ENCODE measurements at regions not wholly inside any gene's neighbourhood (a gene's known extent, or its start where the extent isn't known, plus 50 kb on each side); places are given as distances from the start of the nearest gene placed in this dataset.

GRCh38 chr5:4182144-4182543 lies 586.5 kb downstream of the IRX1 start:
- ATAC-seq (ENCODE audit: low read depth) (no peak), DNase-seq (no peak)
- Histone ChIP-seq H3K4me3 (ENCODE audit: control extremely low read depth in 1 of 5, extremely low read depth in 1 of 5, insufficient read depth in 1 of 5, low read depth in 2 of 5, low read length in 4 of 5) (no peak overlapping the region), H3K27ac (ENCODE audit: low read length in 2 of 2) (no peak overlapping the region), H3K9me3 (ENCODE audit: control extremely low read depth in 1 of 3, control insufficient read depth in 2 of 3, insufficient read depth in 1 of 3, low read length in 2 of 3) (peaks cover 0 to 6% (median 0%) of the 10 kb centered on the region in 3 donors), H3K4me1 (ENCODE audit: control insufficient read depth in 2 of 2, insufficient read depth in 2 of 2, low read length in 2 of 2) (no peaks in the 10 kb centered on the region), H3K79me2 (ENCODE audit: control insufficient read depth, insufficient read depth, low read length) (no peaks in the 10 kb centered on the region), H3K36me3 (replicated peaks in 1 of 2; ENCODE audit: control extremely low read depth in 1 of 2, control insufficient read depth in 1 of 2, extremely low read depth in 1 of 2, insufficient read depth in 2 of 2, low read length in 1 of 2) (no peaks in the 10 kb centered on the region), H2AFZ (ENCODE audit: insufficient read depth, low read depth, low read length, poor library complexity, severe bottlenecking) (no peak overlapping the region), H3K9ac (ENCODE audit: low read length) (no peak overlapping the region), H4K20me1 (ENCODE audit: control insufficient read depth, insufficient read depth, low read length, poor library complexity, severe bottlenecking) (no peaks in the 10 kb centered on the region), H3K4me2 (replicated peaks; ENCODE audit: low read depth, low read length, poor library complexity, severe bottlenecking) (no peak overlapping the region), H3K27me3 (replicated peaks in 1 of 4; ENCODE audit: control extremely low read depth in 1 of 4, control insufficient read depth in 3 of 4, insufficient read depth in 4 of 4, low read length in 3 of 4) (no peaks in the 10 kb centered on the region)
- POLR2A ChIA-PET, result no interaction called here
- Mint-ChIP-seq H3K9me3 (ENCODE audit: insufficient read depth) (peaks cover 8% of the 10 kb centered on the region), H3K27me3 (no peaks in the 10 kb centered on the region), H3K4me3 (no peak overlapping the region), H3K4me1 (no peaks in the 10 kb centered on the region), H3K27ac (no peak overlapping the region)
- CTCF ChIA-PET, result no interaction called here
- no peak for TF ChIP-seq CTCF (IDR thresholded peaks at IDR 0.05)
- intact Hi-C loops (cut with micrococcal nuclease), result no loop called here
- WGBS (ENCODE audit: insufficient coverage), result 71% methylated on average over 4 of the region's 5 CpGs

GRCh38 chr5:4185127-4185526 lies 589.5 kb downstream of the IRX1 start:
- H3K79me2 ChIP-seq (ENCODE audit: control insufficient read depth, insufficient read depth, low read length), result no peaks in the 10 kb centered on the region

More at GRCh38 chr5:4185127-4185526, 589.5 kb downstream of the IRX1 start:
- H3K4me1 Mint-ChIP-seq, result no peaks in the 10 kb centered on the region
- TF ChIP-seq CTCF (IDR thresholded peaks at IDR 0.05) (no peak), EZH2 (IDR thresholded peaks at IDR 0.05; ENCODE audit: borderline replicate concordance, insufficient read depth, low read depth, low read length, poor library complexity, severe bottlenecking) (no peak)
- peaks cover 10% of the 10 kb centered on the region for H3K9me3 Mint-ChIP-seq (ENCODE audit: insufficient read depth)
- intact Hi-C loops (cut with micrococcal nuclease), result no loop called here
- DNase-seq (no peak), ATAC-seq (ENCODE audit: low read depth) (no peak)
- H3K4me3 Mint-ChIP-seq, result no peak overlapping the region
- H3K9ac ChIP-seq (ENCODE audit: low read length), result no peak overlapping the region
- no peak overlapping the region for H3K4me2 ChIP-seq (replicated peaks; ENCODE audit: low read depth, low read length, poor library complexity, severe bottlenecking)
- no peaks in the 10 kb centered on the region for H3K27me3 Mint-ChIP-seq
- H3K27me3 ChIP-seq (replicated peaks in 1 of 4; ENCODE audit: control extremely low read depth in 1 of 4, control insufficient read depth in 3 of 4, insufficient read depth in 4 of 4, low read length in 3 of 4), result no peaks in the 10 kb centered on the region
- no peaks in the 10 kb centered on the region for H4K20me1 ChIP-seq (ENCODE audit: control insufficient read depth, insufficient read depth, low read length, poor library complexity, severe bottlenecking)
- ChIA-PET CTCF (no interaction called here), POLR2A (no interaction called here)
- no peak overlapping the region for H3K27ac Mint-ChIP-seq
- WGBS (ENCODE audit: insufficient coverage), result no CpG with 5 or more reads among the region's 2 CpGs
- H3K9me3 ChIP-seq (ENCODE audit: control extremely low read depth in 1 of 3, control insufficient read depth in 2 of 3, insufficient read depth in 1 of 3, low read length in 2 of 3), result peaks cover 0 to 6% (median 0%) of the 10 kb centered on the region in 3 donors
- H3K36me3 ChIP-seq (replicated peaks in 1 of 2; ENCODE audit: control extremely low read depth in 1 of 2, control insufficient read depth in 1 of 2, extremely low read depth in 1 of 2, insufficient read depth in 2 of 2, low read length in 1 of 2), result no peaks in the 10 kb centered on the region
- no peaks in the 10 kb centered on the region for H3K4me1 ChIP-seq (ENCODE audit: control insufficient read depth in 2 of 2, insufficient read depth in 2 of 2, low read length in 2 of 2)
- H3K27ac ChIP-seq (ENCODE audit: low read length in 2 of 2), result no peak overlapping the region
- no peak overlapping the region for H3K4me3 ChIP-seq (ENCODE audit: control extremely low read depth in 1 of 5, extremely low read depth in 1 of 5, insufficient read depth in 1 of 5, low read depth in 2 of 5, low read length in 4 of 5)
- H2AFZ ChIP-seq (ENCODE audit: insufficient read depth, low read depth, low read length, poor library complexity, severe bottlenecking), result no peak overlapping the region
